ENCODE measurements at regions not wholly inside any gene's neighbourhood (a gene's known extent, or its start where the extent isn't known, plus 50 kb on each side); places are given as distances from the start of the nearest gene placed in this dataset.

DNA sequence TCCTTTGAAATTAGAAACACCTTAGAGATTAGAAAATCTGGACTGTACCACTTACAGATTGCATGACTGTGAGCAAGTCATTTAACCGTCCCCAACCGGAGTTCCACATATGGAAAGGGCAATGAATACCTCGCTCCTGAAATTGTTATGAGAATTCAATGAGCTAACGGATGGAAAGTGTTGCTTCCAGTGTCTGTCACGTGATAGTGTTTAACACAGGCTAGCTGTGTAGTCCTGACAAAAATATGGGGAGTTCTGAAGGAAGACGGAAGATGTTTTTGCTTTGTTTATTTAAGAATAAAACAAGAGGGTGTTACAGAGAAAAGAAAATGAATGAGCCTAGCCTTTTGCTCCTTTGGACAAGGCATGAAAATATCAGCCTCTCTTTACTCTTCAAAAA, 150.7 kb upstream of the SEMA6D start:
- Histone ChIP-seq H3K4me1 (ENCODE audit: control insufficient read depth, insufficient read depth, low read length) (no peaks in the 10 kb centered on the region), H2AFZ (ENCODE audit: control insufficient read depth, low read depth, low read length) (no peak overlapping the region), H3K36me3 (ENCODE audit: control insufficient read depth in 2 of 2, insufficient read depth in 2 of 2, low read length in 1 of 2) (no peaks in the 10 kb centered on the region), H3K9ac (ENCODE audit: control insufficient read depth, insufficient read depth, low read length) (no peak overlapping the region), H3K9me3 (replicated peaks; ENCODE audit: control insufficient read depth, insufficient read depth, low read length) (no peaks in the 10 kb centered on the region), H3K27me3 (replicated peaks in 1 of 2; ENCODE audit: control insufficient read depth in 2 of 2, insufficient read depth in 2 of 2, low read length in 1 of 2) (no peaks in the 10 kb centered on the region), H4K20me1 (ENCODE audit: control insufficient read depth, insufficient read depth) (no peaks in the 10 kb centered on the region), H3K27ac (ENCODE audit: control insufficient read depth, insufficient read depth) (no peak overlapping the region), H3K4me2 (ENCODE audit: control insufficient read depth, insufficient read depth) (no peak overlapping the region), H3K79me2 (ENCODE audit: control insufficient read depth, insufficient read depth, low read length) (no peaks in the 10 kb centered on the region), H3K4me3 (no peak overlapping the region)
- CTCF ChIA-PET: no interaction called here
- POLR2A ChIA-PET: no interaction called here
- ATAC-seq (no peak), FAIRE-seq (no peak), DNase-seq (ENCODE audit: low read depth, low spot score) (no peak)
- SMC1A ChIA-PET (ENCODE audit: uncharacterized antibody, unreplicated experiment): no interaction called here
- TF ChIP-seq, protein P1, sequence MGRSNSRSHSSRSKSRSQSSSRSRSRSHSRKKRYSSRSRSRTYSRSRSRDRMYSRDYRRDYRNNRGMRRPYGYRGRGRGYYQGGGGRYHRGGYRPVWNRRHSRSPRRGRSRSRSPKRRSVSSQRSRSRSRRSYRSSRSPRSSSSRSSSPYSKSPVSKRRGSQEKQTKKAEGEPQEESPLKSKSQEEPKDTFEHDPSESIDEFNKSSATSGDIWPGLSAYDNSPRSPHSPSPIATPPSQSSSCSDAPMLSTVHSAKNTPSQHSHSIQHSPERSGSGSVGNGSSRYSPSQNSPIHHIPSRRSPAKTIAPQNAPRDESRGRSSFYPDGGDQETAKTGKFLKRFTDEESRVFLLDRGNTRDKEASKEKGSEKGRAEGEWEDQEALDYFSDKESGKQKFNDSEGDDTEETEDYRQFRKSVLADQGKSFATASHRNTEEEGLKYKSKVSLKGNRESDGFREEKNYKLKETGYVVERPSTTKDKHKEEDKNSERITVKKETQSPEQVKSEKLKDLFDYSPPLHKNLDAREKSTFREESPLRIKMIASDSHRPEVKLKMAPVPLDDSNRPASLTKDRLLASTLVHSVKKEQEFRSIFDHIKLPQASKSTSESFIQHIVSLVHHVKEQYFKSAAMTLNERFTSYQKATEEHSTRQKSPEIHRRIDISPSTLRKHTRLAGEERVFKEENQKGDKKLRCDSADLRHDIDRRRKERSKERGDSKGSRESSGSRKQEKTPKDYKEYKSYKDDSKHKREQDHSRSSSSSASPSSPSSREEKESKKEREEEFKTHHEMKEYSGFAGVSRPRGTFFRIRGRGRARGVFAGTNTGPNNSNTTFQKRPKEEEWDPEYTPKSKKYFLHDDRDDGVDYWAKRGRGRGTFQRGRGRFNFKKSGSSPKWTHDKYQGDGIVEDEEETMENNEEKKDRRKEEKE (IDR thresholded peaks at IDR 0.05): no peak
- TF ChIP-seq, protein P2, sequence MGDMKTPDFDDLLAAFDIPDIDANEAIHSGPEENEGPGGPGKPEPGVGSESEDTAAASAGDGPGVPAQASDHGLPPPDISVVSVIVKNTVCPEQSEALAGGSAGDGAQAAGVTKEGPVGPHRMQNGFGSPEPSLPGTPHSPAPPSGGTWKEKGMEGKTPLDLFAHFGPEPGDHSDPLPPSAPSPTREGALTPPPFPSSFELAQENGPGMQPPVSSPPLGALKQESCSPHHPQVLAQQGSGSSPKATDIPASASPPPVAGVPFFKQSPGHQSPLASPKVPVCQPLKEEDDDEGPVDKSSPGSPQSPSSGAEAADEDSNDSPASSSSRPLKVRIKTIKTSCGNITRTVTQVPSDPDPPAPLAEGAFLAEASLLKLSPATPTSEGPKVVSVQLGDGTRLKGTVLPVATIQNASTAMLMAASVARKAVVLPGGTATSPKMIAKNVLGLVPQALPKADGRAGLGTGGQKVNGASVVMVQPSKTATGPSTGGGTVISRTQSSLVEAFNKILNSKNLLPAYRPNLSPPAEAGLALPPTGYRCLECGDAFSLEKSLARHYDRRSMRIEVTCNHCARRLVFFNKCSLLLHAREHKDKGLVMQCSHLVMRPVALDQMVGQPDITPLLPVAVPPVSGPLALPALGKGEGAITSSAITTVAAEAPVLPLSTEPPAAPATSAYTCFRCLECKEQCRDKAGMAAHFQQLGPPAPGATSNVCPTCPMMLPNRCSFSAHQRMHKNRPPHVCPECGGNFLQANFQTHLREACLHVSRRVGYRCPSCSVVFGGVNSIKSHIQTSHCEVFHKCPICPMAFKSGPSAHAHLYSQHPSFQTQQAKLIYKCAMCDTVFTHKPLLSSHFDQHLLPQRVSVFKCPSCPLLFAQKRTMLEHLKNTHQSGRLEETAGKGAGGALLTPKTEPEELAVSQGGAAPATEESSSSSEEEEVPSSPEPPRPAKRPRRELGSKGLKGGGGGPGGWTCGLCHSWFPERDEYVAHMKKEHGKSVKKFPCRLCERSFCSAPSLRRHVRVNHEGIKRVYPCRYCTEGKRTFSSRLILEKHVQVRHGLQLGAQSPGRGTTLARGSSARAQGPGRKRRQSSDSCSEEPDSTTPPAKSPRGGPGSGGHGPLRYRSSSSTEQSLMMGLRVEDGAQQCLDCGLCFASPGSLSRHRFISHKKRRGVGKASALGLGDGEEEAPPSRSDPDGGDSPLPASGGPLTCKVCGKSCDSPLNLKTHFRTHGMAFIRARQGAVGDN (IDR thresholded peaks at IDR 0.05): no peak
- TF ChIP-seq BACH1 (IDR thresholded peaks at IDR 0.05; ENCODE audit: borderline replicate concordance): no peak
- TF ChIP-seq ZZZ3 (IDR thresholded peaks at IDR 0.05; ENCODE audit: control insufficient read depth, insufficient read length, low read depth): no peak
- TF ChIP-seq, protein P3, sequence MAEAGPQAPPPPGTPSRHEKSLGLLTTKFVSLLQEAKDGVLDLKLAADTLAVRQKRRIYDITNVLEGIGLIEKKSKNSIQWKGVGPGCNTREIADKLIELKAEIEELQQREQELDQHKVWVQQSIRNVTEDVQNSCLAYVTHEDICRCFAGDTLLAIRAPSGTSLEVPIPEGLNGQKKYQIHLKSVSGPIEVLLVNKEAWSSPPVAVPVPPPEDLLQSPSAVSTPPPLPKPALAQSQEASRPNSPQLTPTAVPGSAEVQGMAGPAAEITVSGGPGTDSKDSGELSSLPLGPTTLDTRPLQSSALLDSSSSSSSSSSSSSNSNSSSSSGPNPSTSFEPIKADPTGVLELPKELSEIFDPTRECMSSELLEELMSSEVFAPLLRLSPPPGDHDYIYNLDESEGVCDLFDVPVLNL (IDR thresholded peaks at IDR 0.05; ENCODE audit: low read depth, low read length): no peak
- TF ChIP-seq, protein P4, sequence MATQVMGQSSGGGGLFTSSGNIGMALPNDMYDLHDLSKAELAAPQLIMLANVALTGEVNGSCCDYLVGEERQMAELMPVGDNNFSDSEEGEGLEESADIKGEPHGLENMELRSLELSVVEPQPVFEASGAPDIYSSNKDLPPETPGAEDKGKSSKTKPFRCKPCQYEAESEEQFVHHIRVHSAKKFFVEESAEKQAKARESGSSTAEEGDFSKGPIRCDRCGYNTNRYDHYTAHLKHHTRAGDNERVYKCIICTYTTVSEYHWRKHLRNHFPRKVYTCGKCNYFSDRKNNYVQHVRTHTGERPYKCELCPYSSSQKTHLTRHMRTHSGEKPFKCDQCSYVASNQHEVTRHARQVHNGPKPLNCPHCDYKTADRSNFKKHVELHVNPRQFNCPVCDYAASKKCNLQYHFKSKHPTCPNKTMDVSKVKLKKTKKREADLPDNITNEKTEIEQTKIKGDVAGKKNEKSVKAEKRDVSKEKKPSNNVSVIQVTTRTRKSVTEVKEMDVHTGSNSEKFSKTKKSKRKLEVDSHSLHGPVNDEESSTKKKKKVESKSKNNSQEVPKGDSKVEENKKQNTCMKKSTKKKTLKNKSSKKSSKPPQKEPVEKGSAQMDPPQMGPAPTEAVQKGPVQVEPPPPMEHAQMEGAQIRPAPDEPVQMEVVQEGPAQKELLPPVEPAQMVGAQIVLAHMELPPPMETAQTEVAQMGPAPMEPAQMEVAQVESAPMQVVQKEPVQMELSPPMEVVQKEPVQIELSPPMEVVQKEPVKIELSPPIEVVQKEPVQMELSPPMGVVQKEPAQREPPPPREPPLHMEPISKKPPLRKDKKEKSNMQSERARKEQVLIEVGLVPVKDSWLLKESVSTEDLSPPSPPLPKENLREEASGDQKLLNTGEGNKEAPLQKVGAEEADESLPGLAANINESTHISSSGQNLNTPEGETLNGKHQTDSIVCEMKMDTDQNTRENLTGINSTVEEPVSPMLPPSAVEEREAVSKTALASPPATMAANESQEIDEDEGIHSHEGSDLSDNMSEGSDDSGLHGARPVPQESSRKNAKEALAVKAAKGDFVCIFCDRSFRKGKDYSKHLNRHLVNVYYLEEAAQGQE (IDR thresholded peaks at IDR 0.05; ENCODE audit: low read depth, low read length): no peak
- in situ Hi-C loops (cut with MboI) (loop anchor here (10.0 kb wide), 1 partner anchor 62 kb away; no protein-coding TSS in a partner anchor), intact Hi-C loops (cut with micrococcal nuclease; ENCODE audit: unreplicated experiment) (no loop called here)
- RAD21 ChIA-PET (ENCODE audit: unreplicated experiment): no interaction called here
- 40% methylated on average over 6 of the region's 6 CpGs for WGBS (ENCODE audit: insufficient coverage, insufficient replicate concordance, low lambda C conversion rate, missing lambda C conversion rate)
- BruUV-seq (replicated peaks): no TSS peak

Measured in GM12878 (cell line).